Neural progenitor cell (in vitro differentiated cells): ENCODE measurements at regions not wholly inside any gene's neighbourhood (a gene's known extent, or its start where the extent isn't known, plus 50 kb on each side); places are given as distances from the start of the nearest gene placed in this dataset.

ENCODE experiments used
- EZH2 ChIP-seq: fragments of 200-600 bp; sonication (generic); IDR thresholded peaks from 2 replicates; pipeline ENCODE4 v1.6.1; 2017; ENCODE audit warnings: antibody characterized with exemption, mild to moderate bottlenecking, moderate library complexity
- EZH2phosphoT487 ChIP-seq: fragments of 200-600 bp; sonication (generic); IDR thresholded peaks from 2 replicates; pipeline ENCODE4 v1.6.1; 2017; ENCODE audit warnings: antibody characterized with exemption
- TF ChIP-seq, protein P1 (sequence below): fragments of 200-600 bp; sonication (generic); IDR thresholded peaks from 2 replicates; pipeline ENCODE4 v1.5.1; 2017; ENCODE audit warnings: antibody characterized with exemption, mild to moderate bottlenecking

DNA sequence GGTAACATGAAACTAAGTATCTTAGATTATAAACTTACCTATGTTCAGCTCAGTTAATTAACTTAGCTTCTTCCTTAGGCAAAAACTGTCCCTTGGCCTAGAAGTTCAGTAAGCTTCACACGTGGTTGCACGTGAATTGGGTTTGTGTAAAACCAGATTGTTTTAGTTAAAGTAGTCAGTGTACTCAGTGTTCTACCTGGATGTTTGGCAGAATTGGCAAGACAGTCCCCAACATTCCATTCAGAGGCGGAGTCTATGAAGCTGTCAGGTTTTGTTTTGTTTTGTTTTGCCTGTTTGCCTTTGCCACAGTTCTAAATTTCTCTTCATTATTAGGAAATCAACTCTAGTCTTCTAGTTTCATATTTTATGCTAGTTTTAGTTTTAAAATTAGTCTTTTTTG is 105.3 kb upstream of the ZEB2 start:
- TF ChIP-seq, protein P1, sequence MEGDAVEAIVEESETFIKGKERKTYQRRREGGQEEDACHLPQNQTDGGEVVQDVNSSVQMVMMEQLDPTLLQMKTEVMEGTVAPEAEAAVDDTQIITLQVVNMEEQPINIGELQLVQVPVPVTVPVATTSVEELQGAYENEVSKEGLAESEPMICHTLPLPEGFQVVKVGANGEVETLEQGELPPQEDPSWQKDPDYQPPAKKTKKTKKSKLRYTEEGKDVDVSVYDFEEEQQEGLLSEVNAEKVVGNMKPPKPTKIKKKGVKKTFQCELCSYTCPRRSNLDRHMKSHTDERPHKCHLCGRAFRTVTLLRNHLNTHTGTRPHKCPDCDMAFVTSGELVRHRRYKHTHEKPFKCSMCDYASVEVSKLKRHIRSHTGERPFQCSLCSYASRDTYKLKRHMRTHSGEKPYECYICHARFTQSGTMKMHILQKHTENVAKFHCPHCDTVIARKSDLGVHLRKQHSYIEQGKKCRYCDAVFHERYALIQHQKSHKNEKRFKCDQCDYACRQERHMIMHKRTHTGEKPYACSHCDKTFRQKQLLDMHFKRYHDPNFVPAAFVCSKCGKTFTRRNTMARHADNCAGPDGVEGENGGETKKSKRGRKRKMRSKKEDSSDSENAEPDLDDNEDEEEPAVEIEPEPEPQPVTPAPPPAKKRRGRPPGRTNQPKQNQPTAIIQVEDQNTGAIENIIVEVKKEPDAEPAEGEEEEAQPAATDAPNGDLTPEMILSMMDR = no peak
- TF ChIP-seq EZH2phosphoT487 (no peak), EZH2 (no peak)
